Glutamatergic neuron (in vitro differentiated cells): ENCODE measurements at regions not wholly inside any gene's neighbourhood (a gene's known extent, or its start where the extent isn't known, plus 50 kb on each side); places are given as distances from the start of the nearest gene placed in this dataset.

ENCODE experiments used
- DNase-seq: peaks from one replicate; pipeline ENCODE4 v3.0.0; 2022
- H3K27ac Mint-ChIP-seq: one replicate; pipeline ENCODE4 v1.8.0; 2020; ENCODE audit warnings: mild to moderate bottlenecking, mixed read lengths, inconsistent platforms; ENCODE audit not compliant: unreplicated experiment
- H3K27me3 Mint-ChIP-seq: one replicate; pipeline ENCODE4 v1.8.0; 2020; ENCODE audit warnings: mild to moderate bottlenecking, moderate library complexity, mixed read lengths, inconsistent platforms; ENCODE audit not compliant: unreplicated experiment
- H3K36me3 Mint-ChIP-seq: one replicate; pipeline ENCODE4 v1.8.0; 2020; ENCODE audit warnings: mild to moderate bottlenecking, mixed read lengths, inconsistent platforms; ENCODE audit not compliant: unreplicated experiment
- H3K4me1 Mint-ChIP-seq: one replicate; pipeline ENCODE4 v1.8.0; 2020; ENCODE audit warnings: mild to moderate bottlenecking, low read depth, mixed read lengths, inconsistent platforms; ENCODE audit not compliant: unreplicated experiment
- H3K4me3 Mint-ChIP-seq: one replicate; pipeline ENCODE4 v1.8.0; 2020; ENCODE audit warnings: mild to moderate bottlenecking, mixed read lengths, inconsistent platforms; ENCODE audit not compliant: unreplicated experiment
- H3K9me3 Mint-ChIP-seq: one replicate; pipeline ENCODE4 v1.8.0; 2020; ENCODE audit warnings: mild to moderate bottlenecking, moderate library complexity, mixed read lengths, inconsistent platforms; ENCODE audit not compliant: unreplicated experiment
- TF ChIP-seq, protein P1 (sequence below): fragments of 200-600 bp; sonication (generic); IDR thresholded peaks from one replicate; pipeline ENCODE4 v1.5.0; 2021; ENCODE audit not compliant: partially characterized antibody, unreplicated experiment

GRCh38 chr11:87974797-87975196 is 200.4 kb downstream of the RAB38 start:
- no peak for DNase-seq
- no peaks in the 10 kb centered on the region for H3K36me3 Mint-ChIP-seq

DNA sequence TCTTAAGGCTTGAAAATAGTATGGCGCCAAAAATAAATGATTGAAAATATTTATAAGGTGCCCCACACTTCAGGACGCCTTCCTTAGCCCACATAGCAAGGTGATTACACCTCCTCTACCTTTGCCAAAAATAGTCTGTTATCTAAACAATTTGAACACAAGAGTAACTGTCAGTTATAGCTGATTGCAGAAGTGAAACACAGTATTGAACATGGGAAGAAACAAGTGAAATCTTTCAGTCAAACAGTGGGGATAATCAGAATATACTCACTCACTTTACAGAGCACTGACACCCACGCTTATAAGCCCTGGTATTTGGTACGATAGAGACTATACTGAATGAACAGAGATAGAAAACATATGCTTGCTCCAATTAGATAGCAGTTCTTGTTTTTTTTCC is 203.1 kb downstream of the RAB38 start:
- Mint-ChIP-seq H3K27me3 (no peaks in the 10 kb centered on the region), H3K36me3 (no peaks in the 10 kb centered on the region), H3K4me3 (no peak overlapping the region), H3K4me1 (no peaks in the 10 kb centered on the region), H3K27ac (no peak overlapping the region), H3K9me3 (no peaks in the 10 kb centered on the region)
- no peak for DNase-seq
- TF ChIP-seq, protein P1, sequence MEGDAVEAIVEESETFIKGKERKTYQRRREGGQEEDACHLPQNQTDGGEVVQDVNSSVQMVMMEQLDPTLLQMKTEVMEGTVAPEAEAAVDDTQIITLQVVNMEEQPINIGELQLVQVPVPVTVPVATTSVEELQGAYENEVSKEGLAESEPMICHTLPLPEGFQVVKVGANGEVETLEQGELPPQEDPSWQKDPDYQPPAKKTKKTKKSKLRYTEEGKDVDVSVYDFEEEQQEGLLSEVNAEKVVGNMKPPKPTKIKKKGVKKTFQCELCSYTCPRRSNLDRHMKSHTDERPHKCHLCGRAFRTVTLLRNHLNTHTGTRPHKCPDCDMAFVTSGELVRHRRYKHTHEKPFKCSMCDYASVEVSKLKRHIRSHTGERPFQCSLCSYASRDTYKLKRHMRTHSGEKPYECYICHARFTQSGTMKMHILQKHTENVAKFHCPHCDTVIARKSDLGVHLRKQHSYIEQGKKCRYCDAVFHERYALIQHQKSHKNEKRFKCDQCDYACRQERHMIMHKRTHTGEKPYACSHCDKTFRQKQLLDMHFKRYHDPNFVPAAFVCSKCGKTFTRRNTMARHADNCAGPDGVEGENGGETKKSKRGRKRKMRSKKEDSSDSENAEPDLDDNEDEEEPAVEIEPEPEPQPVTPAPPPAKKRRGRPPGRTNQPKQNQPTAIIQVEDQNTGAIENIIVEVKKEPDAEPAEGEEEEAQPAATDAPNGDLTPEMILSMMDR = no peak

More at GRCh38 chr11:87974797-87975196, 200.4 kb downstream of the RAB38 start:
- TF ChIP-seq, protein P1 = no peak
- Mint-ChIP-seq H3K27ac (no peak overlapping the region), H3K27me3 (no peaks in the 10 kb centered on the region), H3K4me3 (no peak overlapping the region), H3K9me3 (no peaks in the 10 kb centered on the region), H3K4me1 (no peaks in the 10 kb centered on the region)

- no peaks in the 10 kb centered on the region for H3K9me3 Mint-ChIP-seq
- TF ChIP-seq, protein P1 = no peak
- no peaks in the 10 kb centered on the region for H3K27me3 Mint-ChIP-seq
- DNase-seq = no peak
- H3K36me3 Mint-ChIP-seq = no peaks in the 10 kb centered on the region
- H3K4me3 Mint-ChIP-seq = no peak overlapping the region
- no peak overlapping the region for H3K27ac Mint-ChIP-seq
- no peaks in the 10 kb centered on the region for H3K4me1 Mint-ChIP-seq
Observed at GRCh38 chr11:87971354-87971753, 203.9 kb downstream of the RAB38 start.

DNA sequence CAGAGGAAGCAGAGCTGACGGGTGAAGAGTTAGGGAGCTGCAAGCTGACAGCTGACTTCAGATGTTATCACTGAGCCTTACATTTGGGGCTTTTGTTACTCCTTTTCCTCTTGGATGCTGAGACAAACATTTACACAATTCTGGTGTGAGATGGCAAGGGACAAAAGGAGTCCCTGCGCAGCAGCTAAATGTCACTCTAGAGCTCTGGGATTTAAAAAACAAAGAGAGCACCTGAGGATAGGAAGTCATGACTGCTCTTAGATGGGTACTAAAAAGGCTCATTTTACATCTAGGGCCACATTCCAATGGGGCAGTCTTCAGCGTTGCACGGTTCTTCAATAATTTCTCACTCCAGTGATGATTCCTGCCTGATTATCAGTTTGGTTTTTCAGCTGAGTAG is 204.5 kb downstream of the RAB38 start:
- H3K4me1 Mint-ChIP-seq = no peaks in the 10 kb centered on the region
- H3K27me3 Mint-ChIP-seq = no peaks in the 10 kb centered on the region
- H3K36me3 Mint-ChIP-seq = no peaks in the 10 kb centered on the region
- no peaks in the 10 kb centered on the region for H3K9me3 Mint-ChIP-seq
- no peak for DNase-seq
- no peak overlapping the region for H3K27ac Mint-ChIP-seq
- TF ChIP-seq, protein P1 = no peak
- H3K4me3 Mint-ChIP-seq = no peak overlapping the region

- Mint-ChIP-seq H3K4me3 (no peak overlapping the region), H3K27me3 (no peaks in the 10 kb centered on the region), H3K36me3 (no peaks in the 10 kb centered on the region), H3K27ac (no peak overlapping the region), H3K9me3 (no peaks in the 10 kb centered on the region), H3K4me1 (no peaks in the 10 kb centered on the region)
- DNase-seq = no peak
- TF ChIP-seq, protein P1 = no peak
Observed at GRCh38 chr11:87967459-87967858, 207.8 kb downstream of the RAB38 start.
